OCI-LY1 (cell line): ENCODE measurements at regions not wholly inside any gene's neighbourhood (a gene's known extent, or its start where the extent isn't known, plus 50 kb on each side); places are given as distances from the start of the nearest gene placed in this dataset.

Experiments used
- H2AFZ ChIP-seq: fragments of 200-600 bp; sonication (generic), shearing (Covaris generic); 2 replicates; pipeline ENCODE4 v1.6.0; 2014; ENCODE audit warnings: antibody characterized with exemption, mild to moderate bottlenecking, low read length
- H3F3A ChIP-seq: fragments of 200-600 bp; sonication (generic), shearing (Covaris generic); 2 replicates; pipeline ENCODE4 v1.6.0; 2014; ENCODE audit warnings: mild to moderate bottlenecking, antibody characterized with exemption, low read length, moderate library complexity; ENCODE audit not compliant: insufficient read depth
- H3K27ac ChIP-seq: fragments of 200-600 bp; sonication (generic); 2 replicates; pipeline ENCODE4 v1.5.1; 2014; ENCODE audit warnings: low read length, mixed run types, mild to moderate bottlenecking, low read depth; ENCODE audit not compliant: poor library complexity, severe bottlenecking
- H3K27me3 ChIP-seq: fragments of 200-600 bp; sonication (generic); 2 replicates; pipeline ENCODE4 v1.6.0; 2014; ENCODE audit warnings: antibody characterized with exemption, mild to moderate bottlenecking, low read length, moderate library complexity; ENCODE audit not compliant: insufficient read depth
- H3K36me3 ChIP-seq: fragments of 200-600 bp; sonication (generic); 2 replicates; pipeline ENCODE4 v1.6.1; 2014; ENCODE audit warnings: mild to moderate bottlenecking, antibody characterized with exemption, low read length, moderate library complexity, mixed read lengths; ENCODE audit not compliant: insufficient read depth
- H3K4me1 ChIP-seq: fragments of 200-600 bp; sonication (generic); 2 replicates; pipeline ENCODE4 v1.5.1; 2014; ENCODE audit warnings: mild to moderate bottlenecking, low read length, moderate library complexity; ENCODE audit not compliant: insufficient read depth, severe bottlenecking
- H3K4me2 ChIP-seq: fragments of 200-600 bp; sonication (generic), shearing (Covaris generic); 2 replicates; pipeline ENCODE4 v1.6.1; 2014; ENCODE audit warnings: low read length
- H3K4me3 ChIP-seq: fragments of 200-600 bp; sonication (generic); 2 replicates; pipeline ENCODE4 v1.5.1; 2014; ENCODE audit warnings: low read length, low read depth, mild to moderate bottlenecking, mixed read lengths; ENCODE audit not compliant: poor library complexity, severe bottlenecking
- H3K79me2 ChIP-seq: fragments of 200-600 bp; shearing (Covaris generic); 2 replicates; pipeline ENCODE4 v1.6.1; 2016; ENCODE audit warnings: mixed run types, low read length, mixed read lengths; ENCODE audit not compliant: insufficient read depth
- H3K9ac ChIP-seq: fragments of 200-600 bp; sonication (generic), shearing (Covaris generic); 2 replicates; pipeline ENCODE4 v1.6.1; 2014; ENCODE audit warnings: mild to moderate bottlenecking, low read length, mixed read lengths
- H3K9me2 ChIP-seq: fragments of 200-600 bp; sonication (generic), shearing (Covaris generic); 2 replicates; pipeline ENCODE4 v1.6.1; 2014; ENCODE audit warnings: low read depth, mild to moderate bottlenecking, low read length, mixed read lengths
- H3K9me3 ChIP-seq: fragments of 200-600 bp; shearing (Covaris generic); 2 replicates; pipeline ENCODE4 v1.6.1; 2014; ENCODE audit warnings: low read length, mixed read lengths
- H4K20me1 ChIP-seq: fragments of 200-600 bp; sonication (generic), shearing (Covaris generic); 2 replicates; pipeline ENCODE4 v1.6.0; 2016; ENCODE audit warnings: mild to moderate bottlenecking, low read length; ENCODE audit not compliant: insufficient read depth
- EZH2 ChIP-seq: fragments of 200-600 bp; sonication (generic), shearing (Covaris generic); IDR thresholded peaks from 2 replicates; pipeline ENCODE4 v1.8.0; 2017; ENCODE audit warnings: borderline replicate concordance, mixed run types, mild to moderate bottlenecking, antibody characterized with exemption, low read length, moderate library complexity, mixed read lengths
- TF ChIP-seq, protein P1 (sequence below): fragments of 200-600 bp; sonication (generic), shearing (Covaris generic); IDR thresholded peaks from 2 replicates; pipeline ENCODE4 v1.5.1; 2017; ENCODE audit warnings: mild to moderate bottlenecking, antibody characterized with exemption, low read length, moderate library complexity, mixed read lengths

- Histone ChIP-seq H3K9me3 (no peaks in the 10 kb centered on the region), H3K27ac (no peak overlapping the region)
These were observed 127.9 kb upstream of the SGCD start for GRCh38 chr5:156199045-156199444.

GRCh38 chr5:156200938-156201787 lies 125.8 kb upstream of the SGCD start:
- no peak for TF ChIP-seq EZH2
- TF ChIP-seq, protein P1, sequence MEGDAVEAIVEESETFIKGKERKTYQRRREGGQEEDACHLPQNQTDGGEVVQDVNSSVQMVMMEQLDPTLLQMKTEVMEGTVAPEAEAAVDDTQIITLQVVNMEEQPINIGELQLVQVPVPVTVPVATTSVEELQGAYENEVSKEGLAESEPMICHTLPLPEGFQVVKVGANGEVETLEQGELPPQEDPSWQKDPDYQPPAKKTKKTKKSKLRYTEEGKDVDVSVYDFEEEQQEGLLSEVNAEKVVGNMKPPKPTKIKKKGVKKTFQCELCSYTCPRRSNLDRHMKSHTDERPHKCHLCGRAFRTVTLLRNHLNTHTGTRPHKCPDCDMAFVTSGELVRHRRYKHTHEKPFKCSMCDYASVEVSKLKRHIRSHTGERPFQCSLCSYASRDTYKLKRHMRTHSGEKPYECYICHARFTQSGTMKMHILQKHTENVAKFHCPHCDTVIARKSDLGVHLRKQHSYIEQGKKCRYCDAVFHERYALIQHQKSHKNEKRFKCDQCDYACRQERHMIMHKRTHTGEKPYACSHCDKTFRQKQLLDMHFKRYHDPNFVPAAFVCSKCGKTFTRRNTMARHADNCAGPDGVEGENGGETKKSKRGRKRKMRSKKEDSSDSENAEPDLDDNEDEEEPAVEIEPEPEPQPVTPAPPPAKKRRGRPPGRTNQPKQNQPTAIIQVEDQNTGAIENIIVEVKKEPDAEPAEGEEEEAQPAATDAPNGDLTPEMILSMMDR: no peak
- H3K27me3 ChIP-seq: no peaks in the 10 kb centered on the region
- H3K4me1 ChIP-seq: no peaks in the 10 kb centered on the region
- H3F3A ChIP-seq: no peaks in the 10 kb centered on the region
- no peaks in the 10 kb centered on the region for H3K79me2 ChIP-seq
- H3K27ac ChIP-seq: no peak overlapping the region
- H3K9me2 ChIP-seq: no peaks in the 10 kb centered on the region
- H2AFZ ChIP-seq: no peak overlapping the region
- no peak overlapping the region for H3K9ac ChIP-seq
- no peaks in the 10 kb centered on the region; the same call in 1 of the 2 replicates for H4K20me1 ChIP-seq
- no peaks in the 10 kb centered on the region for H3K36me3 ChIP-seq
- no peak overlapping the region for H3K4me3 ChIP-seq
- H3K4me2 ChIP-seq: no peak overlapping the region
- H3K9me3 ChIP-seq: no peaks in the 10 kb centered on the region

More at GRCh38 chr5:156199045-156199444, 127.9 kb upstream of the SGCD start:
- Histone ChIP-seq H3F3A (no peaks in the 10 kb centered on the region), H3K4me2 (no peak overlapping the region), H3K4me1 (no peaks in the 10 kb centered on the region), H3K79me2 (no peaks in the 10 kb centered on the region), H2AFZ (no peak overlapping the region), H3K27me3 (no peaks in the 10 kb centered on the region), H3K36me3 (no peaks in the 10 kb centered on the region), H3K9me2 (no peaks in the 10 kb centered on the region), H3K4me3 (no peak overlapping the region), H4K20me1 (no peaks in the 10 kb centered on the region), H3K9ac (no peak overlapping the region)
- TF ChIP-seq EZH2: no peak
- TF ChIP-seq, protein P1: no peak

DNA sequence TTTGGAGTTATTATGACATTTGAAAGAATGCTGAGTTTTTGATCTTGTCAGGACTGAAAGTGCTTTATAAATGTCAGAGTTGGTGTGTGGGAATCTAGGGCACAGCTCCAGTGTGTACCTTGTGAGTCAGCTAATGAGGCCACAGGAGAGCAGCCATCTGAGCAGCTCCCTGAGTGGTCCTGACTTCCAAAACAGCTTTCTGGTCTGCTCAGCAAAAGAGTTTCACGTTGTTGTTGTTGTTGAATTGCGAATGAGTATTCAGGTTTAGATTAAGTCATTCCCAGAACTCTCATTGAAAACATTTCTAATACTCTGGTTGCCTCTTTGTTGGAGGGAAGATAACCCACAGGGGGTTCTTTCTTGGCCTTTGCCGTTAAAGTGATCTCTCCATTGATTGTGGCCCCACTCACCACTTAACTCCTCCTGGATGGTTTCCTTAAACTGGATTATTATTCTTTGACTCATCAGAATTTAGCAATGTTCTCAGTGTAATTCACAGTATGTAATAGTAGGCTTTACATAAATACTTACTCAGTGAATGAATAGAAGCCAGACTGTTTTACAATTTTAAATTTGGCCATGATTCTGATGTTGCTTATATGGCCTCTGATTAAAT lies 125.1 kb upstream of the SGCD start:
- H3K4me2 ChIP-seq: no peak overlapping the region
- H3K4me3 ChIP-seq: no peak overlapping the region
- H3K9ac ChIP-seq: no peak overlapping the region
- TF ChIP-seq, protein P1: no peak
- no peak for TF ChIP-seq EZH2
- no peaks in the 10 kb centered on the region for H3K36me3 ChIP-seq
- no peaks in the 10 kb centered on the region for H3K79me2 ChIP-seq
- H3K27me3 ChIP-seq: no peaks in the 10 kb centered on the region
- no peaks in the 10 kb centered on the region for H3F3A ChIP-seq
- H3K27ac ChIP-seq: no peak overlapping the region
- H3K9me3 ChIP-seq: no peaks in the 10 kb centered on the region
- no peak overlapping the region for H2AFZ ChIP-seq
- H4K20me1 ChIP-seq: no peaks in the 10 kb centered on the region; the same call in 1 of the 2 replicates
- H3K4me1 ChIP-seq: no peaks in the 10 kb centered on the region
- no peaks in the 10 kb centered on the region for H3K9me2 ChIP-seq
